ENCODE measurements at regions not wholly inside any gene's neighbourhood (a gene's known extent, or its start where the extent isn't known, plus 50 kb on each side); places are given as distances from the start of the nearest gene placed in this dataset.

- H3K4me3 ChIP-seq (ENCODE audit: insufficient read depth, low read depth, low read length), result no peak overlapping the region
- H3K4me2 ChIP-seq (ENCODE audit: low read length), result no peak overlapping the region
- Mint-ChIP-seq H3K4me3 (ENCODE audit: unreplicated experiment) (no peak overlapping the region), H3K36me3 (ENCODE audit: low read depth, unreplicated experiment) (no peaks in the 10 kb centered on the region), H3K9me3 (ENCODE audit: unreplicated experiment) (no peaks in the 10 kb centered on the region), H3K27me3 (ENCODE audit: low read depth, unreplicated experiment) (no peaks in the 10 kb centered on the region), H3K27ac (ENCODE audit: unreplicated experiment) (no peak overlapping the region), H3K4me1 (ENCODE audit: low read depth, unreplicated experiment) (peaks cover 3% of the 10 kb centered on the region)
- peaks cover 6% of the 10 kb centered on the region for H3K4me1 ChIP-seq (ENCODE audit: insufficient read depth, low read length)
- no peaks in the 10 kb centered on the region for H3K79me2 ChIP-seq (ENCODE audit: insufficient read depth, low read length)
- H3K36me3 ChIP-seq (ENCODE audit: insufficient read depth, low read length), result no peaks in the 10 kb centered on the region
- no peak for FAIRE-seq
- TF ChIP-seq EZH2 (IDR thresholded peaks at IDR 0.05; ENCODE audit: insufficient read depth, low read length), result no peak
- H3K27me3 ChIP-seq (ENCODE audit: insufficient read depth, low read length), result no peaks in the 10 kb centered on the region
- no peak for DNase-seq (ENCODE audit: low read depth)
- no peaks in the 10 kb centered on the region for H4K20me1 ChIP-seq (ENCODE audit: insufficient read depth, low read length)
- H3K9me3 ChIP-seq (ENCODE audit: insufficient read depth, low read depth, low read length), result no peaks in the 10 kb centered on the region
- H3K9ac ChIP-seq (ENCODE audit: low read length), result no peak overlapping the region
- H2AFZ ChIP-seq (ENCODE audit: low read depth, low read length), result no peak overlapping the region
- H3K27ac ChIP-seq (ENCODE audit: low read depth, low read length), result no peak overlapping the region
Measured at GRCh38 chr2:223311889-223312680, 260.1 kb downstream of the KCNE4 start.

DNA sequence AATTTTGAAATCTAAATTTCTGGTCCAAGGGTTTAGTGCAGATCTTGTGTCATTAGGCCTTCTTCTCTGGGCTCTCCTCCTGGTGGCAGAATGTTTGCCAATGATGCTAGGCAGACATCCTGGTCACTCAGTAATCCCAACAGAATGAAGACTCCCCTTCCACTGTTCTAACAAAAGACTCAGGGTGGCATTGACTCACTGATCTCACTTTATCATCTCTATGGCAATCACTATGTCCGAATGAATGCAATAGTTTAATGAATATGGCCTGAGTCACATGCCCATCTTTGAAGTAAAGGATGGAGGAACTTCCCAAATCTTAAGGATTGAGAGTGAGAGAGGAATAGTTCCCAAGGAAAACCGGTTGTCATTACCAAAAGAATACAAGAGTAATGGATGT lies 261.1 kb downstream of the KCNE4 start:
- FAIRE-seq, result no peak
- H3K27ac ChIP-seq (ENCODE audit: low read depth, low read length), result no peak overlapping the region
- no peaks in the 10 kb centered on the region for H3K27me3 ChIP-seq (ENCODE audit: insufficient read depth, low read length)
- no peaks in the 10 kb centered on the region for H3K36me3 Mint-ChIP-seq (ENCODE audit: low read depth, unreplicated experiment)
- peaks cover 6% of the 10 kb centered on the region for H3K4me1 ChIP-seq (ENCODE audit: insufficient read depth, low read length)
- no peaks in the 10 kb centered on the region for H4K20me1 ChIP-seq (ENCODE audit: insufficient read depth, low read length)
- no peak overlapping the region for H3K4me3 ChIP-seq (ENCODE audit: insufficient read depth, low read depth, low read length)
- no peak overlapping the region for H3K4me2 ChIP-seq (ENCODE audit: low read length)
- no peak for DNase-seq (ENCODE audit: low read depth)
- H3K36me3 ChIP-seq (ENCODE audit: insufficient read depth, low read length), result no peaks in the 10 kb centered on the region
- no peaks in the 10 kb centered on the region for H3K27me3 Mint-ChIP-seq (ENCODE audit: low read depth, unreplicated experiment)
- no peak overlapping the region for H2AFZ ChIP-seq (ENCODE audit: low read depth, low read length)
- no peak overlapping the region for H3K27ac Mint-ChIP-seq (ENCODE audit: unreplicated experiment)
- no peaks in the 10 kb centered on the region for H3K9me3 Mint-ChIP-seq (ENCODE audit: unreplicated experiment)
- H3K9me3 ChIP-seq (ENCODE audit: insufficient read depth, low read depth, low read length), result no peaks in the 10 kb centered on the region
- no peak for TF ChIP-seq EZH2 (IDR thresholded peaks at IDR 0.05; ENCODE audit: insufficient read depth, low read length)
- TF ChIP-seq, protein P1, sequence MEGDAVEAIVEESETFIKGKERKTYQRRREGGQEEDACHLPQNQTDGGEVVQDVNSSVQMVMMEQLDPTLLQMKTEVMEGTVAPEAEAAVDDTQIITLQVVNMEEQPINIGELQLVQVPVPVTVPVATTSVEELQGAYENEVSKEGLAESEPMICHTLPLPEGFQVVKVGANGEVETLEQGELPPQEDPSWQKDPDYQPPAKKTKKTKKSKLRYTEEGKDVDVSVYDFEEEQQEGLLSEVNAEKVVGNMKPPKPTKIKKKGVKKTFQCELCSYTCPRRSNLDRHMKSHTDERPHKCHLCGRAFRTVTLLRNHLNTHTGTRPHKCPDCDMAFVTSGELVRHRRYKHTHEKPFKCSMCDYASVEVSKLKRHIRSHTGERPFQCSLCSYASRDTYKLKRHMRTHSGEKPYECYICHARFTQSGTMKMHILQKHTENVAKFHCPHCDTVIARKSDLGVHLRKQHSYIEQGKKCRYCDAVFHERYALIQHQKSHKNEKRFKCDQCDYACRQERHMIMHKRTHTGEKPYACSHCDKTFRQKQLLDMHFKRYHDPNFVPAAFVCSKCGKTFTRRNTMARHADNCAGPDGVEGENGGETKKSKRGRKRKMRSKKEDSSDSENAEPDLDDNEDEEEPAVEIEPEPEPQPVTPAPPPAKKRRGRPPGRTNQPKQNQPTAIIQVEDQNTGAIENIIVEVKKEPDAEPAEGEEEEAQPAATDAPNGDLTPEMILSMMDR (IDR thresholded peaks at IDR 0.05; ENCODE audit: insufficient read depth, low read depth, low read length), result no peak
- no peak overlapping the region for H3K9ac ChIP-seq (ENCODE audit: low read length)
- H3K4me3 Mint-ChIP-seq (ENCODE audit: unreplicated experiment), result no peak overlapping the region
- no peaks in the 10 kb centered on the region for H3K79me2 ChIP-seq (ENCODE audit: insufficient read depth, low read length)
- H3K4me1 Mint-ChIP-seq (ENCODE audit: low read depth, unreplicated experiment), result peaks cover 3% of the 10 kb centered on the region

GRCh38 chr2:223314811-223315210 lies 262.8 kb downstream of the KCNE4 start:
- no peaks in the 10 kb centered on the region for H3K9me3 Mint-ChIP-seq (ENCODE audit: unreplicated experiment)
- H3K36me3 Mint-ChIP-seq (ENCODE audit: low read depth, unreplicated experiment), result no peaks in the 10 kb centered on the region
- Histone ChIP-seq H3K4me3 (ENCODE audit: insufficient read depth, low read depth, low read length) (no peak overlapping the region), H3K9me3 (ENCODE audit: insufficient read depth, low read depth, low read length) (no peaks in the 10 kb centered on the region), H3K27ac (ENCODE audit: low read depth, low read length) (no peak overlapping the region), H2AFZ (ENCODE audit: low read depth, low read length) (no peak overlapping the region), H3K79me2 (ENCODE audit: insufficient read depth, low read length) (no peaks in the 10 kb centered on the region), H3K36me3 (ENCODE audit: insufficient read depth, low read length) (no peaks in the 10 kb centered on the region), H3K9ac (ENCODE audit: low read length) (no peak overlapping the region), H3K4me1 (ENCODE audit: insufficient read depth, low read length) (peaks cover 6% of the 10 kb centered on the region), H3K4me2 (ENCODE audit: low read length) (no peak overlapping the region), H4K20me1 (ENCODE audit: insufficient read depth, low read length) (no peaks in the 10 kb centered on the region), H3K27me3 (ENCODE audit: insufficient read depth, low read length) (no peaks in the 10 kb centered on the region)
- no peak overlapping the region for H3K4me3 Mint-ChIP-seq (ENCODE audit: unreplicated experiment)
- H3K4me1 Mint-ChIP-seq (ENCODE audit: low read depth, unreplicated experiment), result peaks cover 3% of the 10 kb centered on the region
- DNase-seq (ENCODE audit: low read depth) (peak; percentile 58), FAIRE-seq (no peak)
- H3K27ac Mint-ChIP-seq (ENCODE audit: unreplicated experiment), result no peak overlapping the region
- peaks cover 1% of the 10 kb centered on the region for H3K27me3 Mint-ChIP-seq (ENCODE audit: low read depth, unreplicated experiment)
- no peak for TF ChIP-seq EZH2 (IDR thresholded peaks at IDR 0.05; ENCODE audit: insufficient read depth, low read length)
- TF ChIP-seq, protein P1 (IDR thresholded peaks at IDR 0.05; ENCODE audit: insufficient read depth, low read depth, low read length), result no peak
